NCI-H1092 (cell line): ENCODE measurements at regions not wholly inside any gene's neighbourhood (a gene's known extent, or its start where the extent isn't known, plus 50 kb on each side); places are given as distances from the start of the nearest gene placed in this dataset.
"Not testable (repeated sequence)": the region's sequence is repeated elsewhere in the genome, so short reads cannot be mapped to it uniquely, and the experiment has no call there.

Source experiments
- DNase-seq: peaks from one replicate; lab custom pipeline; 2025; lab: John Stamatoyannopoulos, UW

- DNase-seq, result no peak
Measured at GRCh38 chr13:99768986-99769385, 202.6 kb downstream of the ZIC5 start.

GRCh38 chr13:99766641-99767045 lies 204.9 kb downstream of the ZIC5 start:
- peak; percentile 22 for DNase-seq

GRCh38 chr13:99765869-99766268 lies 205.7 kb downstream of the ZIC5 start:
- no peak for DNase-seq

GRCh38 chr13:99760456-99760855 lies 211.1 kb downstream of the ZIC5 start:
- no peak for DNase-seq

GRCh38 chr13:99759163-99759552 lies 212.4 kb downstream of the ZIC5 start:
- DNase-seq, result no peak

- DNase-seq, result no peak
Measured at GRCh38 chr13:99758460-99759162, 213.0 kb downstream of the ZIC5 start.

- DNase-seq, result peak; percentile 11
Measured at GRCh38 chr13:99757756-99758459, 213.7 kb downstream of the ZIC5 start.

- no peak for DNase-seq
Measured at GRCh38 chr13:99756281-99756680, 215.3 kb downstream of the ZIC5 start.

GRCh38 chr13:99754750-99755149 lies 216.8 kb downstream of the ZIC5 start:
- DNase-seq, result not testable (repeated sequence)

GRCh38 chr13:99752373-99752772 lies 219.2 kb downstream of the ZIC5 start:
- DNase-seq, result no peak

- DNase-seq, result no peak
Measured at GRCh38 chr13:99751517-99752199, 219.9 kb downstream of the ZIC5 start.

GRCh38 chr13:99750951-99751350 lies 220.6 kb downstream of the ZIC5 start:
- DNase-seq, result no peak

- DNase-seq, result no peak
Measured at GRCh38 chr13:99749271-99750019, 222.1 kb downstream of the ZIC5 start.

GRCh38 chr13:99747403-99747710 lies 224.2 kb downstream of the ZIC5 start:
- no peak for DNase-seq

GRCh38 chr13:99746637-99747402 lies 224.7 kb downstream of the ZIC5 start:
- no peak for DNase-seq

GRCh38 chr13:99743094-99743493 lies 228.5 kb downstream of the ZIC5 start:
- DNase-seq, result peak; percentile 20

- DNase-seq, result no peak
Measured at GRCh38 chr13:99741960-99742359, 229.6 kb downstream of the ZIC5 start.

- no peak for DNase-seq
Measured at GRCh38 chr13:99740251-99740979, 231.2 kb downstream of the ZIC5 start.

- DNase-seq, result no peak
Measured at GRCh38 chr13:99738626-99739025, 232.9 kb downstream of the ZIC5 start.

- DNase-seq, result no peak
Measured at GRCh38 chr13:99737481-99738245, 233.9 kb downstream of the ZIC5 start.
